GM18909 (cell line): ENCODE measurements at regions not wholly inside any gene's neighbourhood (a gene's known extent, or its start where the extent isn't known, plus 50 kb on each side); places are given as distances from the start of the nearest gene placed in this dataset.
A peak's percentile ranks its signal among the peaks of the same experiment; 100 is the strongest.
"Not testable (repeated sequence)": the region's sequence is repeated elsewhere in the genome, so short reads cannot be mapped to it uniquely, and the experiment has no call there.

Experiments used
- ATAC-seq: cut with Tn5 transposase; IDR thresholded peaks from one replicate; pipeline ENCODE4 v1.9.1; 2021; ENCODE audit warnings: mild to moderate bottlenecking; ENCODE audit not compliant: unreplicated experiment, poor library complexity

GRCh38 chr18:51323961-51324360 lies 126.5 kb upstream of the MEX3C start:
- ATAC-seq: no peak

GRCh38 chr18:51330148-51330547 lies 132.7 kb upstream of the MEX3C start:
- ATAC-seq: no peak

- no peak for ATAC-seq
These were observed 133.3 kb upstream of the MEX3C start for GRCh38 chr18:51330739-51331138.

- no peak for ATAC-seq
These were observed 139.9 kb upstream of the MEX3C start for GRCh38 chr18:51337406-51337805.

- no peak for ATAC-seq
These were observed 142.4 kb upstream of the MEX3C start for GRCh38 chr18:51339856-51340255.

GRCh38 chr18:51340332-51340731 lies 142.9 kb upstream of the MEX3C start:
- no peak for ATAC-seq

- no peak for ATAC-seq
These were observed 145.3 kb upstream of the MEX3C start for GRCh38 chr18:51342815-51343214.

- ATAC-seq: no peak
These were observed 148.4 kb upstream of the MEX3C start for GRCh38 chr18:51345848-51346391.

GRCh38 chr18:51346404-51346803 lies 148.9 kb upstream of the MEX3C start:
- no peak for ATAC-seq

GRCh38 chr18:51350081-51350480 lies 152.6 kb upstream of the MEX3C start:
- no peak for ATAC-seq

- ATAC-seq: no peak
These were observed 158.4 kb upstream of the MEX3C start for GRCh38 chr18:51355841-51356240.

GRCh38 chr18:51360301-51360700 lies 162.8 kb upstream of the MEX3C start:
- ATAC-seq: not testable (repeated sequence)

- ATAC-seq: peak; percentile 90
These were observed 163.8 kb upstream of the MEX3C start for GRCh38 chr18:51361130-51361860.

- ATAC-seq: no peak
These were observed 165.9 kb upstream of the MEX3C start for GRCh38 chr18:51363384-51363783.

GRCh38 chr18:51370996-51371395 lies 173.5 kb upstream of the MEX3C start:
- no peak for ATAC-seq

GRCh38 chr18:51371929-51372328 lies 174.4 kb upstream of the MEX3C start:
- ATAC-seq: no peak

- no peak for ATAC-seq
These were observed 184.6 kb upstream of the MEX3C start for GRCh38 chr18:51382081-51382480.

GRCh38 chr18:51383116-51383515 lies 185.6 kb upstream of the MEX3C start:
- ATAC-seq: no peak

- ATAC-seq: no peak
These were observed 186.2 kb upstream of the MEX3C start for GRCh38 chr18:51383711-51384110.

- ATAC-seq: no peak
These were observed 187.8 kb upstream of the MEX3C start for GRCh38 chr18:51385270-51385669.

- ATAC-seq: no peak
These were observed 193.2 kb upstream of the MEX3C start for GRCh38 chr18:51390702-51391101.

GRCh38 chr18:51391215-51391614 lies 193.7 kb upstream of the MEX3C start:
- ATAC-seq: no peak
